COLO668 (cell line): ENCODE measurements at regions not wholly inside any gene's neighbourhood (a gene's known extent, or its start where the extent isn't known, plus 50 kb on each side); places are given as distances from the start of the nearest gene placed in this dataset.
A peak's percentile ranks its signal among the peaks of the same experiment; 100 is the strongest.
"Not testable (repeated sequence)": the region's sequence is repeated elsewhere in the genome, so short reads cannot be mapped to it uniquely, and the experiment has no call there.

Source experiments
- DNase-seq: peaks from one replicate; lab custom pipeline; 2025; ENCODE audit not compliant: unreplicated experiment; lab: John Stamatoyannopoulos, UW

DNA sequence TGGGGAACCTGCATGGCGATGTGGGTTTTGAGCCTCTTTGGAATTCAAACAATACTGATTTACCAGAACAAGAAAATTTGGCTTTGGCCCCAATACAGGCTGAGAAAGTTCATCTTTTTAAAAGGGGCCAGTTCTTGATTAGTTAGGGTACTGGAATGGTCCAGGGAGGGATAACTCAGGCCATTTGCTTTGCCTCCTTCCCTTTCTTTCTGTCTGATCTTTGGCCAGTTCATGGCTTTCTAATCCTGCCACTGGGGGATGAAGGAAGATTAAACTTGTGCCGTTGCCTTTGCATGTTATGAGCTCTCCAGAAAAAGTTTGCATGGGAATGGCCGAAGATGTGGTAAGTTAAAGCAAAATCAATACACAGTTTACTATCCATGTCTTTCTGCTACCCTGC lies 78.4 kb downstream of the ADAMTS15 start:
- DNase-seq: no peak

DNA sequence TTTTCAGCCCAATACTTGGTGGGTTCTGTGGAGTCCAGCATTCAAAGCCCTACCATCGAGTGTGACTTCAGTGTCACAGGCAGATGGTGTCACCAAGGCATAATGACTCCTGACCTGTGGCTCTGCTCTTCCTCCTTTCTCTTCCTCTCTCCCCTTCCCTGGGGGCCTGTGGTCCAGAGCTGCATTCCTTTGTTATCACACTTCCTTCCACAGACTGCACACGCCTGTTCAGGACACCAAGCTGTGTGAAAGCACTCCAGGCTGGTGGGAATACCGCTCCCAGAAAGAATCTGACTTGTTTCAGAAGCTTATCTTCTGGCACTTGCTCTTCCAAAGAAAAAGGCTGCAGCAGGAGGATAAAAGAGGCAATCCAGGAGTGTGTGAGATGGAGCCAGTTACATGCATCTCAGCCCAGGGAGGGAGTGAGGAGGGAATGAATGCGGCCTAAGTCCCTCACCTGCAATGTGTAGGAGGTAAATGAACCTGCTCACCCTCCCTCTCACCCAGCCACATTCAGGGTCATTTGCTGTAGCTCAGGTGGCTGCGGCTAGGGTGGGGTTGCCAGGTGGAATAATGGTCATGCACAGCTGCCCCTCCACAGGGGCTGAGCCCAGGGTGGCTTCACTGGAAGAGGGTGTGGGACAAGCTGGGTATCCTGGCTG lies 79.3 kb downstream of the ADAMTS15 start:
- DNase-seq: no peak

DNA sequence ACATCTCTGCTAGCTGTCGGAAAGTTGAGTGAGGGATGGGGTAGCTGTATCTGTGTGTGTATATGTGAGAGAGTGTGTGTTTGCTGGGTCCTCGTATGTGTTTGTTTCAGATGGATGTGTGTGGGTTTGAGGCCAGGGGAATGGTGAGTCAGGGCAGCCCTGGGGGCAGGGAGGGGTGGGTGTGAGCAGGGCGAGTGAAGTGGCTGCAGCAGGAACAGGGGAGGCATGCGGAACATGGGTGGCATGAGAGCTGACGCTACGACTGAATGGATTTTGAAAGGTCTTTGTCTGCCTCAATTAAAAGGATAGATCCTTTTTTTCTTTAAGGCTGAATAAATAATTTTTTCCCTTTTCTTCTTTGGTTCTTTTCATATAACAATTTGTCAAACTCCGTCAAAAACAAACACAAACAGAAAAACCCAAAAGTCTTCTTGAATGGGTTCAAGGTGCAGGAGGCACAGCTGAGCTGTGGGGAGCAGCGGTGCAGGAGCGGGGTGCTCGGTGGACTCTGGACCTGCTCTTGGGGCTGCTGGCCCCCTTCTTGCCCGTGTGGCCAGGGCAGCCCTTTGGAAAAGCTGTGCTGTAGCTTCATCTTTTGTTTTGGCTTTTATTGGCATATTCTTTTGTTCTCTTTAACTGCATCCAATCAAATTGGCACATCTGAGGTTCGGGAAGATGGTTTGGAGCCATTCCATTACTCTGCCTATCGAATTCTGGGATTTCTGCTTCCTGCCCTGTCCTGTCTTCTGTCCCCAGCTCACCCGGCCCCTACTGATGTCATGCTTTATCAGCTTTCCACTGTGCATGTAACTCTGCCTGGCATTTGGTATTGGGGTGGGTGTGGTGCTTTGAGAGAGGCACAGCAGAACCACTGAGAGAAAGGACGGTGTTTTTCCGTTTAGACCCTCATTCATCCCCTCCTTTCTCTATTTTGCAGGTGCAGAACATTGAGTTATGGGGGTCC lies 80.1 kb downstream of the ADAMTS15 start:
- DNase-seq: no peak

DNA sequence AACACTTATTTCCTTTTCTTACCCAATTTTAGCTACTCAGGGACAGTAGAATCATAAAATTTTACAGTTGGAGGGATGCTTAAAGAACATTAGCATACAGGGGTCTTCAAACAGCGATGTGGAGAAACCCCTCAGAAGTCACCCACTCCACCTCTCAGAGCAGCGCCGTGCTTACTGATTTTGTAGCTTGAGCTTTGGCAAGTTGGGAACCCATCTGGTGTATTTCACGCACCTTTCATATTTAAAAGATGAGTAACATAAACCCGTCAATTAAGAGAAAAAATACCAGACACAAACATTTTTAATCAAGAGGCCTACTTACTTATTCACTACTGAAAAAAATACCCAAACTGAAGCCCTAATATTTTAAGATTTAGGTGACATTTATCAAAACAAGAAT lies 80.9 kb downstream of the ADAMTS15 start:
- DNase-seq: no peak

DNA sequence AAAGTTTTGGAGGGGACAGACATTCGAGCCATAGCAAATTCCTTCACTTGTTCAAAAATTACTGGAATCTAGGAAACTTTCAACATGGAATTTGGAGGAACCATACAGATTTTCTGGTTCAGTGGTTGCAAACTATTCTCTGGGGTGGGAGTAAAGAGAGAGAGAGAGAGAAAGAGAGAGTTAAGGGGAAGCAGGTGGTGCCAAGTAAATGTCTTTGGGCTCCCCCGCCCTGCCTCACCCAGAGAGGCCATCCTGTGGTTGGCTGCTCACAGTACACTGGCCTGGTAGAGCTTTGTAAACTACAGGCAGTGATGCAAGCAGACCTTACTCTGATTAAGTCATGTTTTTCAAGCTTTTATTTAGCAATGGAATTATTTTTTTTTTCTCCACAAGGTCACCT lies 82.6 kb downstream of the ADAMTS15 start:
- no peak for DNase-seq

DNA sequence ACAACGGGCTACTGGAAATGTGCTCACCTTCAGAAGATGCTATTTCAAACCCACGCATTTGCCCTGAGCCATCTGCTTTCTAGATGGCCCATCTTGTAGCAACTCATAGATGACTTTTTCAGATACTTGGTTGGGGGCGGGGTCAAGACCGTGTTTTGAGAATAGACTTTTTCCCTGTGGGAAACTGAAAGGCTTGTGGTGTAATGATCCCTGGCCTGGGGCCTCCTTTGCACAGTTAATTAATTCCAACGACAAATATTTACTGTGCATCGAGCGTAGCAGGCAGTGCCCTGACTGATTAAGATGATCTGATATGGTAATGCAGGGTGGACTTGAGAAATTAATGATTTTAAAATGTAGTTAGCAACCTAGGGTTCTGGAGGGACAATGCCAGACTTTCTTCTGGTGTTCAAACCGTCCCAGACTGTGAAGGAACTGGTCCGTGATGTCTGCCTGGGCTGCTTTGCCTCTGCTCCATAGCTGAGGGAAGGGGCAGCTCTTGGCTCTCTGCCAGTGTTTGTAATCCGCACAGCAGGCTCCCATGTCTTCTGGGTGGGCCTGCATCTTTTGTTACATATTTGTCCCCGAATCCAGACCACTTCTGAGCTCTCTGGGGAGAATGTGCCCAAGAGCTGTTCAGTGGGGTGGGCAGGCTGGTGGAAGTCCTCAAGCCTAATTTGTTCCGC lies 84.8 kb downstream of the ADAMTS15 start:
- DNase-seq: peak; percentile 37

DNA sequence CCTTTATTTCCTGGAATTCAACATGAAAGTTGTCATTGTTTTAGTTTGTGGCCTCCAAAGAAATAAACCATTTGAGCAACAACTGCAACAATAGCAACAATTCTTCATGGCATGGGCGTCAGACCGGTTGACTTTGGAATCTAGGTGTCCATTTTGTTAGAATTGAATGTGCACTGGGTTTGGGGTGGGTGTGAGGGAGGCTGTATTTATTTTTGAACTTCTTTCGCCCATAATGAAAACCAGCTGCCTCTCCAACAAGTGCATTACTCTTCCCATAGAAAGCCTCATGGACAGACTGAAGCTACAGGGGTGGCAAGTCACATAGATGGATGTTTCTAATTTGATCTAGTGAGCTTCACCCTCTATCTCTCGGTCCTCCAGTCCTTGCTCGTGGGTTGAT lies 85.4 kb downstream of the ADAMTS15 start:
- no peak for DNase-seq

DNA sequence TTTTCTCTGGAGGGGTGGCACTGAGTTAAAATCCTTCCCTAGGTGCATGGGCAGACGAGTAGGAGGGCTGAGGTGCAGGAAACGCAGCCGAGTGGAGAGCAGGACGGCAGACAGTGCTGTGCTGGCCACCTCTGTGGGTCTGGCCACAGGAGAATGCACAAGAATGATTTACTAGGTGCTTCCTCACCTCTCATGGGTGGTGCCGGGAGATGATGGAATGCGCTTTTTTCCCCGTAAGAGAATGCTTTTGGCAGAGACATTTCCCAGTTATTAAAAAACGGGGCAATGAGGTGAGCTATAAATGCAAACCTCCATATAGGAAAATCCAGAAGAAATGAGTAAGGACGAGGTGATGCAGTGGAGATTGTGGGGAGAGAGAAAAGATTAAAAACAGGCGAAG lies 86.1 kb downstream of the ADAMTS15 start:
- no peak for DNase-seq

DNA sequence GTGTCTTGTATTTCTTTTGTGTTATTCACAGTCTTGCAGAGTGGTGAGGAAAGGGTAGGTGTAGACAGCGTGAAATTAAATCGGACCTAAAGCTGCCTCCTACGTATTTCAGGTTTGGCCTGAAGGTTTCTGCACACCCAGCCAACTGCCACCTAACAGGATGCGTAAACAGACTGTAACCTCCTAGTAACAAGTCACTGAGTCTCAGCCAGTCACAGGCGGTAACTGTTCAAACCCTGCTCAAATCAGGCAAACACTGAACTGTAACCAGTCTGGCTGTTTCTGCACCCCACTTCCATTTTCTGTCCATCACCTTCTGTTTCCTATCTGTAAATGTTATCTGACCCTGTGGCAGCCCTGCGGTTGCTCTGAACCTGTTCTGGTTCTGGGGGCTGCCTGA lies 87.1 kb downstream of the ADAMTS15 start:
- DNase-seq: no peak

DNA sequence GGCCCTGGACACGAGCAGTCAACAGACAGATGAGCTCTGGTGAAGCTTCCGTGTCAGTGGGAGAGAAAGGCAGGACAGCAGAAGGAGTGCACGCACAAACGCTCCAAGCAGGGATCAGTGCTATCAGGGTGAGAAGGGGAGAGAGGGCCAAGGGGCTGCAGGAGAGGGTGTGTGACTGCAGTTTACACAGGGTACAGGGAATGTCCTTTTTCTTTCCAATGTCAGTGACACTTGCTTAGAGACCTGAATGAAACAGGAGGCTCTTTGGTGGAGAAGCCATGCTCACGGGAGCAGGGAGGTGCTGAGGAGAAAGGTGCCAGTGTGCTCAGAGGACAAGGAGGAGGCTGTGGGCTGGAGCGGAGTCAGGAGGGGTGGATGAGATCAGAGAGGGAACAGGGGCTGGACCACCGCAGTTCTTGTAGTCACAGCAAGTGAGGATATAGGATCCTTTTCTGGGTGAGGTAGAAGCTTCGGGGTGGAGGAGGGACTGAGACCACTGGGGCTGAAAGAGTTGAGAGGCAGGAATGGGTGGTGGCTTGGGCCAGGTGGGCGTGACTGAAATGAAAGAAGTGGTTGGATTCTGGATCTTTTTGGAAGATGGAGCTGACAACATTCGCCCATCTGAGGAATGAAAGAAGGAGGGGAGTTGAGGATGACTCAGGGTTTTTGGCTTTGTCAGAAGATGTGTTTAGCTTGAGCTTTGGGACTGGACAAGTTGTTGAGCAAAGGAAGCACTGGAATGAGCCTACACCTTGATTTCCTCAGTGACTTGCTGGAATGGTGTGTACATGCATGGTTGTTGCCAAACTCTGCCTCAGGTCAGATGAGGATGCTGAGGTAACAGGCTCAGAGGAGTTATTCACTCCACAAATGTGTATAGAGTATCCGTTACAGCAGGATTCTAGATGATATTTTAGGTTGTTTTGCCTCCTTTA lies 87.9 kb downstream of the ADAMTS15 start:
- DNase-seq: no peak

DNA sequence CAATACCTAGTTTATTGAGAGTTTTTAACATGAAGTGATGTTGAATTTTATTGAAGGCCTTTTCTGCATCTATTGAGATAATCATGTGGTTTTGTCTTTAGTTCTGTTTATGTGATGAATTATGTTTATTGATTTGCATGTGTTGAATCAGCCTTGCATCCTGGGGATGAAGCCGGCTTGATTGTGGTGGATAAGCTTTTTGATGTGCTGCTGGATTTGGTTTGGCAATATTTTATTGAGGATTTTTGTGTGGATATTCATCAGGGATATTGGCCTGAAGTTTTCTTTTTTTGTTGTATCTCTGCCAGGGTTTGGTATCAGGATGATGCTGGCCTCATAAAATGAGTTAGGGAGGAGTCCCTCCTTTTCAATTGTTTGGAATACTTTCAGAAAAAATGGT lies 91.2 kb downstream of the ADAMTS15 start:
- not testable (repeated sequence) for DNase-seq

DNA sequence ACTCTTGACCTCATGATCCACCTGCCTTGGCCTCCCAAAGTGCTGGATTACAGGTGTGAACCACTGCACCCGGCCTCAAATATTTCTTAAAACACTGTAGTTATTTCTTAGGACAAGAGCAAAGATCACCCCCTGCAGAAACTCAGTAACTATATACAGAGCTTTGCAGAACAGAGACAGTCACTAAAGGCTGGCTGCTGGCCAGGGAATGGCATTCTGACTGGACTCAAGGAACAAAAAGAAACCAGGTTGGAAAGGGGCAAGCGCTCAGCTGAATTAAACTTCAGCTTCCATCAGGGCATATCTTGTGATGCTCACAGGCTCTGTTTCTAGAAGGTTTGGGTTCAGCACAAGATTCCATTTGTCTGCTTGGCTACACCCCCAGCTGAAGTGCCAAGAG lies 95.8 kb downstream of the ADAMTS15 start:
- DNase-seq: no peak

DNA sequence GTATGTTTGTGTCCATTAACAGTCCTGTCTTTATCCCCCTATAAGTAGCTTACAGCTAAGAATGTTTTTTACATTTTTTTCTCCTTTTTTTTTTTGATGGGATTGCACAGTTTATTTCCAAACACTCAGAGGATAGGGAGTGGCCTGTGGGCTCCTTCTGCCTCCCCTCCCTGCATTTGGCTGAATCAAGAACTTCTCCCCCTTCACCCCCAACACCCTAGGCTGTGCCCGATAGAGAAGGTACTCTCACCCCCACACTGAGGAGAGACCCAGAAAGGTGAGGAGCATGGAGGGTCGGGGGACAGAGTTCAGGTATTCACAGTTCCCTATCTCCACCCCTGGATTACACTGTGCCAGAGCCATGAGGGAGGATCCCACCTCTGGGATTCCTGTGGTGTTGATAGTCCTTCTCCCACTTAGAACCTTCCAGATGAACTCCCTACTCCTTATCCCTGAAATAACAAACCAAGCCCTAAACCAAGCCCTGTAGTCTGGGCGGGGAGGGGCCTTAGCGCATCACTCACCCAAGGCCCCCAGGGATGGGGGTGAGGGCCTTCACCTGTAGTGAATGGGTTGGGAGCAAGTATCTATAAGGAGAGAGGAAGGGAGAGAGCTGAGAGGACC lies 97.1 kb downstream of the ADAMTS15 start:
- no peak for DNase-seq

DNA sequence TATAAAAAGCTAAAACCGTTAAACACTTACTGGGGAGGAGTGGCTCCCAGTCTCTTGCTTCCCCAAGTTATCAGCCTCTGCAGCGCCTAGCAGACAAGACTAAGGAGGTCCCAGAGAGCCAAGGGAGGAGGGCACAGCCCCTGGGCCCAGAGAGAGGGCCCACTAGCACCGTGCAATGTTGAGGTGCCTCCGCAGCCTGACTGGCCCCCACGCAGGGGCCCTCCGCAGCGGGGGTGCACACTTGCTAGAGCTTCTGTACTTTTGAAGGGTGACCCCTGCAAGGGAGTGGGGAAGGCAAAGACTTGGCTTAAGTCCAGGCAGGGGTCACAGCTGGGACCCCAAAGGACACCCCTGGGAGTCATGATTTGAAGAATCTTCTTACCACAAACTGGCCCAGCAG lies 98.0 kb downstream of the ADAMTS15 start:
- no peak for DNase-seq

DNA sequence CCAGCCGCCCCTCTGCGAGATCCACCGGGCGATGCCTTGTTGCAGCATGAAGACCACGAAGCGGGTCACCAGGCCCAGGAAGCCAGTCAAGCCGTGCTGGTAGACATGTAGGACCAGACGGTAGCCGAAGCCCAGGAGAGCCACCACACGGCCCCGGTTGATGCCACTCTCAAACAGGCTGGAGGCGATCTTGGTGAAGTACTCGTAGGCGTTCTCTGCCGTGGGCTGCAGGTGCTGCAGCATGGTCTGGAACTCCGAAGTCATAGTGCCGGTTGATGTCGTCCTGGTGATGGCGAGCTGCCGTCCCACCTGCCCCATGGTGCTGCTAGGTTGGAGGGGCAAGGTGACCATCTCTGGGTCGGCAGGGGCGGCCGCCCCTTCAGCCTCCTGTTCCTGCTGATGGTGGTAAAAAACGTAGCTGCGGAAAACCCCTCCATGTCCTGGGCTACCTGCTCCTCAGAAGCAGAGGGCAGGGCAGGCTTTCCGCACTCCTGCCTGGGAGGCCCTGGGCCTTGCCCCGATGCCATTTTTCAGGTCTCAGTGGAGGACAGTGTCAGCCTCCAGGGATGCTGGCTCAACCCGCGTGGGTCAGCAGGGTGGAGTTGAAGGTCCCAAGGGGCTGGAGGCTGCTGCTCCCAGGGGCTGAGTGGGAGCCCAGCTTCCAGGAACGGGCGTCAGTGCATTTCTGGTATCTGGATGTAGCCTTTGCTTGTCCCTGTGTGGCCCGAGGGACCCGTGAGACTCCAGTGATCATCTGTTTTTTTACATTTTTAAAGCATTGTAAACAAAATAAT lies 98.7 kb downstream of the ADAMTS15 start:
- DNase-seq: no peak

DNA sequence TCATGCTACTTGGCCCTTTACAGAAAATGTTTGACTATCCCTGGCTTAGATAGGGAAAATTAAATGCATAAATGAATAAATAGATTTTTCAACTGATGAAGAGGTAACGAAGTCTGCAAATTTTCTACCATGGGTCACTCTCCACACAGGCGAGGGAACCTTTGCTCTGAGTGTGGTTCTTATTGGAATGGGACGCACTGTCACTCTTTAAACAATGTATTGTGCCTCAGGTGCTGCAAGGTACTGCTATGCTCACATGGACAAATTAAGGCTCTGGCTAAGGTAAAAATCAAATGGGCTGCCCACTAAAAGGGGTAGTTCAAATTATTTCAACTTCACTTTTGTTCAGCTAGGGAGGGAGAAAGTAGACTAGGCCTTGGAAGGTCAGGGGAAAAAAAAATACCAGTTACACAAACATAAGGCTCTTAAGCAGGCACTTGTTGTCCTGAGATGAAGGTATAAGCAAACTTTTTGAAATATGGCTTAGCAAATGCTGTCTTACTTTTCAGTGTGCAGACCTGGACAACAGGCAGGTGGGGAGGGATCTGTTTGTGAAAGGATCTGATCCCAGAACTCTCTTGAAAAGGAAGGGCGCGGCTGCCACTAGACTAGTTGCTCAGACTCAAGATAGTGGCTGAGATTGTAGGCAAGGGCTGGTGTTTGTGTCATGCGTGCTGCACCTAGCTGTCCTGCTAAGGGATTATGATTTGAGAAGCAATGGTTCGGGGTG lies 99.5 kb downstream of the ADAMTS15 start:
- DNase-seq: no peak

DNA sequence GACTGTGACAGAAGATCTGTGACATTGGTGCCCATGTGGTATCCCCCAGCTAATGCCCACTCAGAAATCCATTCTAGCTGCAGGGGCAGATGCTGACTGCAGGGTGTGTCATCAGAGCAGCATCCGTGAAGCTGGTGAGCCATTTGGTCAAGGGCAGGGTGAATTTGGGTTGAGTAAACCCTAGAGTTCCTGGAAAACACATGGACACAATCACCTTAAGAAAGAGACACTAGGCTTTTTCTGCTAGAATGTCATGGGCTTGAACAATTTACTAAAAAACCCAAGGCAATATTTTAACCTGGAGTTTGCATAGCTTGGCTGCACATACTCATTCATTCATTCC lies 100.0 kb downstream of the ADAMTS15 start:
- DNase-seq: no peak

DNA sequence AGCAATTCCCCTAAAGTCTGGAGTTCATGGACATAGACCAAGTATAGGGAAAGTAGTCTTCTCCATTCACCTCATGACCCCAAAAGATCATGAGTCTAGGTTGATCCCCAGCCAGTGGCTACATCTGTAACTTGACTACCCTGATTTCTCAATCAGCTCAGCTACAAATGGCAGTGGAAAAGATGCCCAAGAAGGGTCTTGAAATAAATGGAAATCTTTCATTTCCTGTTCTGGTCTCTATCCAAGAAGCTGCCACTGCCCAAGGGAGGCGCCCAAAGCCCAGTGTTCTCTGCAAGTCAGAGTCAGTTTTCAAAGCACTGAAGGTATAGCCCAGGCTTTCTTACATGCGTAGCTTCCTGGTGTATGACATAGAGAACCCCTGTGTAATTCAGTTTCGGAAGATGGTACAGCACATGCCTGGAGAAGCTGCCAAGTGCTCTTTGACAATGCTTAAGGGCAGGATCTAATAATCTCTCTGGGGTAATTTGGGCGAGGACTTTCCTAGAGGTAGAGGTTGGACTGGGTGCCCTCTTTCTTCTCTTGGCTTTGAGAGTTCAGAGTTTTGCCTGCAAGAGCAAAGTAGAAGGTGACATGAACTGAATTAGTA lies 101.1 kb downstream of the ADAMTS15 start:
- DNase-seq: no peak

DNA sequence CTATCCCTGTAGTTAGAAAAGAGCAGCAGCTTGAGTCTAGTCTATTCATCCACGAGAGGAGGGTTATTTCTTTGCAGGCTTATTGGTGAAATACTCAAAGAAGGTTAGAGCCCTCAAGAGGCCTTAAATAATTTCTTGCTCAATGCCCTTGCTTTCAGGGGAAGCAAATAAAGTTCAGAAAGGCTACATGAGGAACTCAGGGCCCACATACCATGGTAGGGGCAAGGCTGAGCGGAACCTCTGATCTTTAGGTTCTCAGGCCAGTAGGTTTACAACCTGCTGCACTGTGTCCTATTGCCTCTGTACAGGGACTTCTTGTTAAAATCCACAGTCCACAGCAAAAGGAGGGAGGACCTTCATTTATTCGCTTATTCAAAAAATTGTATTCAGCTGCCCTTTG lies 101.7 kb downstream of the ADAMTS15 start:
- no peak for DNase-seq
